Gastroesophageal sphincter (tissue), 3 donors: ENCODE measurements at regions not wholly inside any gene's neighbourhood (a gene's known extent, or its start where the extent isn't known, plus 50 kb on each side); places are given as distances from the start of the nearest gene placed in this dataset.

Experiments
- EP300 ChIP-seq: sonication (generic); formaldehyde crosslinking; IDR thresholded peaks from one replicate; pipeline ENCODE4 v1.6.1; 2017; ENCODE audit warnings: antibody characterized with exemption, mild to moderate bottlenecking
- POLR2A ChIP-seq, 2 donors: fragments of 450-650 bp; IDR thresholded peaks; one replicate each; pipeline ENCODE4 v1.6.1; 2017; ENCODE audit warnings: antibody characterized with exemption in 2 of 2, mild to moderate bottlenecking in 2 of 2, moderate library complexity in 1 of 2
- TF ChIP-seq, protein P1 (sequence below), 4 experiments: fragments of 200-600 bp in 2 of 4; fragments of 450-650 bp in 2 of 4; sonication (generic) in 1 of 4; IDR thresholded peaks; one replicate each; pipeline ENCODE4 v1.5.1; 2017 to 2019; ENCODE audit warnings: antibody characterized with exemption in 4 of 4, mild to moderate bottlenecking in 2 of 4, moderate library complexity in 2 of 4

DNA sequence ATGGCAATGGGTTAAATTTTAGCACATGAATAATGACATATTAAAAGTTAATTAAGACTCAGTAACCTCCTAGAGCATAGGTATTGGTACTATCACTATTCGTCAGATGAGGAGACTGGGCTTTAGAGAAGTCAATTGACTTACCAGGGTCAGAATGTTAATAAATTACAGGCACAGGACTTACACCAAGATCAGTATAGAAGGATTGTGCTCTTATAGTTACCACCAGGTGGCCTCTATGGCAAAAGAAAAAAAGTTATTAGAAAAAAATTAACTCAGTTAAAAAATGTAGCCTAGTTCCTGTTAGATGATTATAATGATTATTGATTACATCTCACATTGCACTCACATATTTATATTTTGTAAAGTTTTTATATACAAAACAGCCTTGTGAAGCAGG lies 1163.7 kb downstream of the FAM181B start:
- TF ChIP-seq, protein P1, sequence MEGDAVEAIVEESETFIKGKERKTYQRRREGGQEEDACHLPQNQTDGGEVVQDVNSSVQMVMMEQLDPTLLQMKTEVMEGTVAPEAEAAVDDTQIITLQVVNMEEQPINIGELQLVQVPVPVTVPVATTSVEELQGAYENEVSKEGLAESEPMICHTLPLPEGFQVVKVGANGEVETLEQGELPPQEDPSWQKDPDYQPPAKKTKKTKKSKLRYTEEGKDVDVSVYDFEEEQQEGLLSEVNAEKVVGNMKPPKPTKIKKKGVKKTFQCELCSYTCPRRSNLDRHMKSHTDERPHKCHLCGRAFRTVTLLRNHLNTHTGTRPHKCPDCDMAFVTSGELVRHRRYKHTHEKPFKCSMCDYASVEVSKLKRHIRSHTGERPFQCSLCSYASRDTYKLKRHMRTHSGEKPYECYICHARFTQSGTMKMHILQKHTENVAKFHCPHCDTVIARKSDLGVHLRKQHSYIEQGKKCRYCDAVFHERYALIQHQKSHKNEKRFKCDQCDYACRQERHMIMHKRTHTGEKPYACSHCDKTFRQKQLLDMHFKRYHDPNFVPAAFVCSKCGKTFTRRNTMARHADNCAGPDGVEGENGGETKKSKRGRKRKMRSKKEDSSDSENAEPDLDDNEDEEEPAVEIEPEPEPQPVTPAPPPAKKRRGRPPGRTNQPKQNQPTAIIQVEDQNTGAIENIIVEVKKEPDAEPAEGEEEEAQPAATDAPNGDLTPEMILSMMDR (IDR thresholded peaks at IDR 0.05) = no peak
- TF ChIP-seq EP300 = no peak
- no peak for TF ChIP-seq POLR2A (IDR thresholded peaks at IDR 0.05)
